GM18951 (cell line): ENCODE measurements at regions not wholly inside any gene's neighbourhood (a gene's known extent, or its start where the extent isn't known, plus 50 kb on each side); places are given as distances from the start of the nearest gene placed in this dataset.
"Not testable (repeated sequence)": the region's sequence is repeated elsewhere in the genome, so short reads cannot be mapped to it uniquely, and the experiment has no call there.

Experiments used
- POLR2A ChIP-seq: IDR thresholded peaks from 4 replicates; pipeline ENCODE4 v1.6.1; 2011; ENCODE audit warnings: mild to moderate bottlenecking; ENCODE audit not compliant: insufficient read length, insufficient read depth; ENCODE audit errors: extremely low read depth
- in situ Hi-C: fragments of 300-500 bp; cut with MboI; formaldehyde crosslinking; loops from one replicate; pipeline ENCODE4 v1.12.0; 2022; ENCODE audit warnings: low sequenced_read_pairs, mixed read lengths, inconsistent platforms; ENCODE audit not compliant: unreplicated experiment

DNA sequence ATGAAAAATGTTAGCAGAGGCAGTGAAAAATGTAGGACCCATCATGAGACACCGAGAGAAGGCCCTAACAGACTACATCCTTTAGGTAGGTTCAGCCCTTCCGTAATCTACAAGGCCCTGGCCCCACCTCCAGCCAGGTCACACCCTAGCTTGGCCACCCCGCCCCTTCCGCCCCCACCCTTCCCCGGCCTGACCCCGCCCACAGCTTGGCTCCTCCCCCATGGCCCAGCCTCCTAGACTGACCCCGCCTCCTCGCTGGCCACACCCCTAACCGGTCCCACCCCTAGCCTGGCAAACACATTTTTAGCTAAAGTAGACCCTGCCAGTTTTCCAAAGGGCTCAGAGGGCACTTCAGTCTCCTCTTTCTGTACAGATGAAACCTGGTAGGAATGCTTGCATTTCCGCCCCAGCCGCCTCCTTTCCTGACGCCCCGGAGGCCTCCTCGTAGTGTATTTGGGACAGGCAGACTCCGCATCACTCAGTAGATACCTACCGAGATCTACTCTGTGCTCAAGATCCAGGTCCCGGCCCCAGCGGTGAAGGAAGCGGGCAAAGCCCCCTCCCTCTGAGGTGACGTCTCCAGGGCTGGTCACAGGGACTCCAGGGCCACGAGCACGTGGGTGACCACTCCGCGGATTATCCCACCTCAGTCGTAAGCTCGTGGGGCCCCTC, 443.5 kb downstream of the PREX1 start:
- TF ChIP-seq POLR2A = no peak
- in situ Hi-C loops = no loop called here

DNA sequence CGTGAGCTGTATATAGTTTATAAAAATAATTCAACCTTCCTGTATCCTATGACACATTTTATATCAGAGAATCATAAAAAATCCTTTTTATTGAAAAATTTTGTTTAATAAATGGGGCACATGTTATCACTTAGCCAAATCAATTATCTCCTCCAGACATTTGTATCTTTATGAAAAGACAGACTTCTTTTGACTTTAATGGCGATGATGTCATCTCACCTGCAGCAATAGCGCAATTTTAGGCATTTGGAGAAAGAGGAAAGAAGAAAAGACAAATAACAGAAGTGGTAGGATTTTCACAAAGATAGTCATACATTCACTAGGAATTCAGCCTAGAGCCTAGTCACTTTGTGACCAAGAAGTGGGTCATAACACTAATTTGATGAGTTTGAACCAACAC, 444.5 kb downstream of the PREX1 start:
- in situ Hi-C loops = no loop called here
- TF ChIP-seq POLR2A = no peak

DNA sequence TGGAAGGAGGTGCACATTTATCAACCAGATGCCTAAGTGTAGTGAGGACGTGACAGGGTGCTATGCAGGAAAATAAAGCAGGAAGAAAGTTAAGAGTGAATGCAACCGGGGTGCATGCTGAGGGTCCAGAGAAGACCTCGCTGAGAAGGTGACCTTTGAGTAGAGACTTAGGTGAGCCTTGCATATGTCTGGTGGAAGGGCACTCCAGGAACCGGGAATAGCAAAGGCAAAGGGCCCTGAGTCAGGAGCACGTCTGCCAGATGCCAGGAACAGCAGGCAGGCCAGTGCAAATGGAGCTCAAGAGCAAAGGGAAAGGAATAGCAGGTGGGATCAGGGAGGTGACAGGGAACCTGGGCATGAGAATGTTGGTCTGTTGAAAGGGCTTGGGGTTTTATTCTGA, 445.5 kb downstream of the PREX1 start:
- no peak for TF ChIP-seq POLR2A
- in situ Hi-C loops = no loop called here

DNA sequence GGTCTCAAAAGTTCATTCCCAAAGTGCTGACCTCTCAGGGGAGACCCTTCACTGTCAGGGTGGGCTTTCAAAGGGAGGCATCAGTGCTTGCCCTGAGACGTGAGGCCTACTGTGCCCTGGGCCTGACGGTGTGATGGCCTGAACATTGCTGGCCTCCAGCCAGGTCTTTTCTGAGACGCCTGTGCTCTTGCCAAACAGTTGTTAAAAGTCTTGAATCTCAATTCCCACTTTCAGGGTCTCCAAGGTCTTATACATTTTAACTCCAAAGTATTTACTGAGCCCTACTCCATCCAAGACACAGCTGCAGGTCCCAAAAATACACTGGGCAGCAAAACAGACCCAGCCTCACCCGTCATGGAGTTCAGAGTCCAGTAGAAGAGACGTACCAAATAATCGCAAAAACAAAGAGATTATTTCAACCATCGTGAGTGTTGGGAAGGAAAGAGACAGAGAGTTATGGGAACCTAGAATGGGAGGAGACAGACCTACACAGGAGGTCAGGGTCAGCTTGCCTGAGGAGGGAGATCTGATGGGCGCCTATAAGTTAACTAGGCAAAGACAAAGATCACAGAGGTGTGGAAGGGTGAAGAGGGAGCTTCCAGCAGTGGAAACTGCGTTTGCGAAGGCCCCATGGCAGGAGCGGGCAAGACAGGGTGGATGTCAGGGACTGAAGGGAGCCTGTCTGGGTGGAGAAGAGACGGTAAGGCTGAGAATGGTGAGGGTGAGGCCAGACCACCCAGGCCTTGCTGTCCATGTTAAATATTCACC, 446.3 kb downstream of the PREX1 start:
- in situ Hi-C loops = no loop called here
- no peak for TF ChIP-seq POLR2A

DNA sequence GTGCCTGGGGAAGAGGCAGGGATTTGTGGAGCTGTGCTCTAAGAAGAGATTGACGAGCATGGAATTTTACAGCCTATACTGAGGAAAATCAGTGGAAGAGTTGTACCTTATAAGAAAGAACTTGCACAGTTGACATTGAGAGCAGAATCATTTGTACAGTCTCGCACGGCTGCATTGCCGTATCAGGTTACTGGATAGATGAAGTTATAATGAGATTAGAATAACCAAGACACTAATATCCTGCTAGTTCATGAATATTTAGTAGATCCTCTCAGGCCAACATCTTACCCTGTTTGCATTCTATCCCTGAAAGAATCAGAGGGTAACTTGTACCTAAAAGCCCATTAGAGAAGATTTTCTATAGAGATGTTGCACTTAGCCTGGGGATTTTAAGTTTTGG, 447.1 kb downstream of the PREX1 start:
- no peak for TF ChIP-seq POLR2A
- in situ Hi-C loops = no loop called here

DNA sequence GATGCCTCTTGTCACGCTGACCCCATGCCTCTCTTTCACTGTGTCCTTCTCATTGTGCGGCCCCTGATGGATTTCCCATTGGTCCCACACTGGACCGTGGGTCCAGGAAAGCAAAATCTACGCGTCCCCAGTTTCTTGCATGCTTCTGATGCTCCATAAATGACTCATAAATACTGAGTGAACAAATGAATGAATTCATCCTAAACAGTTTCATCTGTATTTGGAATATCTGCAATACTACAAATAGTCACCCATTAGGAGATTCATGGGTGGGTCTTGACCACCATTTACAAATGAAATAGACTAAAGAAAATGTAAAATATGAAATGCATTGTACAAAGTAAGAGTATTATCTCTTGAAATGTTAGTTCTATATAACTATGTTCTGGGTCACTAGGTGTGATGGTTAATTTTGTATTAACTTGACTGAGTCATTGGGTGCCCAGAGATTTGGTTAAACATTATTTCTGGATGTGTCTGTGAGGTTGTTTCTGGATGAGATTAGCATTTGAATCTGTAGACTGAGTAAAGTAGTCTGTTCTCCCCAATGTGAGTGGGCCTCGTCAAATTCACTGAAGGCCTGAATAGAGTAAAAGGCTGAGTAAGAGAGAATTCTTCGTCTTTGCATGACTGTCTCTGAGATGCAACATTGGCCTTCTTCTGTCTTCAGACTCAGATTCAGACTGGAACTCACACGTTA, 448.7 kb downstream of the PREX1 start:
- in situ Hi-C loops = no loop called here
- TF ChIP-seq POLR2A = no peak

DNA sequence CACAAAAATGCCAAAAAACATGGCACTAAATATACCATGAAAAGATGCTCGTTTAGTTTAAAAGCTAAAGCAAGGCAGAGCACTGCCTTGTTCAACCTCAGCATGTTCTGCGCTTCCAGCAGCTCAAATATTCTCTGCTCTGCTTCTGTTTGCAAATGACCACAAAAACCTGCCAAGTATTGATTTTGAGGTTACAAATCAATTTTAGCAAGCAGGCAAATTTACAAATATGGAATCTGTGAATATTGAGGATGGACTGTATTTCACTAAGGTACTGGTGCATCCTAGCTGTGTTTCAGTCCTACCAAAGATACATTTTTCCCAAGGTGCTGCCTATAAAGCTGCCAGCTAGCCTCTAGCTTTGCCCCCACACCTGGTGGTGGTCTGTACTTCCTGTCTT, 449.9 kb downstream of the PREX1 start:
- no peak for TF ChIP-seq POLR2A
- in situ Hi-C loops = no loop called here

DNA sequence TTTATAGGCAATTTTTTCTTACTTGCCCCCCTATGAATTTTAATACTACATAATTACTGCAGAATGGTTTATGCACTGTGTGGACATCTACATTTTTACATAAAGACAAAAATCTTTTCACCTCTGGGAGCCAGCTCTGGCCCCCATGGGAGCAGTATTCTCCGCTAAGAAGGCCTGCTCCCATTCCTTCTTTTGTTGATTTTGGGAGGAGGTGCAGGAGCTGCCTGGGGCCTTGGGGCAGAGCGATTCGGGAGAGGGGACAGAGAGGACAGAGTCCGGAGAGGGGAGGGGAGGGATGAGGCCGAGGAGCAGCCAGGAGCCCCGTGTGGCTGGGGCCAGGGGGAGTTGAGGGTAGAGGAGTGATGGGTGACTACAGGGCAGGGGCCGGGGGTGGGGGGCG, 452.0 kb downstream of the PREX1 start:
- no peak for TF ChIP-seq POLR2A
- in situ Hi-C loops = no loop called here

DNA sequence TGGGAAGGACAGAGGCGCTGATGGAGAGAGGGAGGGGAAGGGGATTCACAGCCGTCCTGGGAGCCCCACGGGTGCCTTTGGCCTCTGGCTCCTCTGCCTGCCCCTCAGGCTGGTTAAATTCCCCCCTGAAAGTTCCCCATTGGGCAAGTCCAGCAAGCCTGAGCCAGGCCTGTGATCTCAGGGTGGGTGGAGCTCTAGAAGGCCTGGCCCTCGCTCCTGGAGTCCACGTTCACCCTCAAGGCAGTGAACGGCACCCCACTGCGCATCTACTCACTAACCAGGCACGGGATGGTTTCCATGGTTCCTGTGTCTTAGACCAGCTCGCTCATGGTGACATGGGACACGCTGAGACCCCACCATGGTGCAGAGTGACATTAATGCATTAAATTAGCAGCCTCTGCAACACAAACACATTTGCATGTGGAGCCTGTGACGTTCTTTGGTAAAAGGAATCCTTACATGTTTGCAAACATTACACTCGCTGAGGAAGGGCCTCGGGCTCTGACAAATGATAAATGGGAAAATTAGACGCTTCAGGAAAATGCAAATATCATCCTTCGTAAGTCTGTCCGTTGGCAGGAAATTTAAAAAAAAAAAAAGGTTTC, 452.7 kb downstream of the PREX1 start:
- TF ChIP-seq POLR2A = no peak
- in situ Hi-C loops = no loop called here

DNA sequence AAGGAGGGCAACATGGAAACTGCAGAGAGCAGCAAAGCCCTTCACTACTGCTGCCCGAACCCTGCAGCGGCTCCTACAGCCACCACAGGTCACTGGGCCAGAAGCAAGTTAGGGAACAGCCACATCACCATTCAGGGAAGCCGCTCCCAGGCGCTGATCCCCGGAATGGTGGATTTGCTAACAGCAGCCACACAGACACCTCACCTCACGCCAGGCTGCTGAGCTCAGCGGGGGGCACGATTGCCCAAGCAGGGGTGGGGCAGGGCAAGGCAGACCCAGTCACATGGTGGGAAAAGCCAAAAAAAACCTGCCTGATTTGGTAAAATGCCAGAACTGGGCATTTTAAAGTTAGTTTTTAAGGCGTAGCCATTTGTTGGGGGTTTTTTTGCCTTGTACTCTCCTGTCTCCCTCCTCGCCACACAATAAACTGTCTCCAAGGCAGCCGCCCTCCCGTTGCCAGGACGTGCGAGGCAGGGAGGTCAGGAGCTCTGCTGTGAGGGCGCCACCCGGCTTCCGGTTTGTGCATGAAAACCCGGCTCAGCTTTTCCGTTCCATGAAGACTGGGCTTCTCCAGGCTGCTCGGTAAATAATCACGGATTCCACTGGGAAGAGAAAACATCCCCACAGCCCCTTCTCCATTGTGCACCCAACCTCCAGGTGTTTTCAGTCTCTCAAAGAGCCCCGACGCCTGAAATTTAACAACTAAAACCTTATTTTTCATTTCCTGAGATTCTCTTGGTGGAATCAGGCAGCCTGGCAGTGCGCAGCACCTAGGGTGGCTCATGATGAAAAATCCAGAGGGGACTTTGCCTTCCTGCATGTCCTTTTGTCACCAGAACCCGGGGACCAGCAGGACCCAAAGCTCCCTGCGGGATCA, 453.5 kb downstream of the PREX1 start:
- in situ Hi-C loops = not testable (repeated sequence)

DNA sequence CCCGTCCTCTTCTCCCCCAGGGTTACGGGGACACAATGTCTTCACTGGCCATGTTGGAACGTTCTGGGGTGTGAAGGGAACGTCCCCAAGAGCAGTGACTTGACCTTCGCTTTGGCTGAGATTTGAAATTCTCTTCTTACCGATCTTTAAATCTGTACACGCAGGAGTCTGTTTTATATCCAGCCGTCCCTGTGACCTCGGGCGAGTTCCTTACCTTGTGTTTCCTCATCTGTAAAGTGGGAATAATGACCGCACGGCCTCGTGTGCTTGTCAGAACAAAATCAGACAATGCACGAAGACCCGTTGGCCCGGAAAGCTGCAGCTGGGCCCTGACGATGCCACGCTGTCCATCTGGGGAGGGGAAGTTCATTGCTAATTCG, 454.3 kb downstream of the PREX1 start:
- TF ChIP-seq POLR2A = no peak
- in situ Hi-C loops = no loop called here

DNA sequence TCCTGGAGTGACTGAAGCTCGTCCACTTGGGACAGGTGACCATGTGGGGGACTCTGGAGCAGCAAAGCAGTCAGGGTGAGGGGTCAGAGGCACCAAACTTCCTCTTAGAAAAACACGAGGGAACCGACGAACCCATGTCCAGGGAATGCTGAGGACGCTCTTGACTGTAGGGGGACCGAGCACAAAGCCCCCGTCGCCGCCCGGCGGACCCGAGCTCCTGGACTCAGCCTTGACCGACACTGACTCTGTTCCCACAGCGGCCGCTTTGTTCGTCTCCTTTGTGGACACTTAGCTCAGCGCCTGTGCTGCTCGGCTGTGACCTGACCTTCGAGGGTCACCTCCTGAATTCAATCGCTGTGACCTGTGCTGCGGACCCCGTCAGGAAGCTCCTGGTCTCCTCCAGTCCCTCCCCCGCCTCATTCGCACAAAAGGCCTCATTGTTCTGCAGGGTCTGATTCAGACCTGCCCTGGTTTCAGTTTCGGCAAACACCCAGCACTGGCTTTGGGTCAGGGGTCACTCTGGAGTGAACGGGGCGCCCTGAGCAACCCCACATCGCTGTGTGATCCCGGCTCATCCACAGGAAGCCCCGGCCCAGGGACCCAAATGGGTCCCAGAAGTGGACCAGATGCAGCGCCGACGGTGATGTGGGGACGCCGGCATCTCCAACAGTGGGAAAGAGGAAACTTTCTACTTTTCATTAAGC, 454.8 kb downstream of the PREX1 start:
- in situ Hi-C loops = not testable (repeated sequence)

DNA sequence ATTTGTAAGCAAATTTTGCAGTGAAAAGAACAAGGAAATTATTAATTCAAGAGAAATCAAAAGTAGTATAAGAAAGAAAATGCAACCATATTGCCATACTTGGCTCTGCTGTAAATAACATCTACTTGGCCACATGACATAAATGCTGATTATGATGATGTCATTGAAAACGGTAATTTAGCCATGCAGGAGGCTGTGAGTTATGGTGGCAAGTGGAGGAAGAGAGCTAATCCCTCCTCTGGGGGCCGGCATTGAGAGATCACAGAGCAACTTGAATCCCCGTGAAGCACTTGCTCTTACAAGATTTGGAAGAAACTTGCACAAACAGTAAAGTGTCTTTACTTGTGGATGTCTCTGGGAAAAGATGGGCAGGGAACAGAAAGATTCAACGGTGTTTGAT, 456.6 kb downstream of the PREX1 start:
- in situ Hi-C loops = no loop called here
- TF ChIP-seq POLR2A = no peak

DNA sequence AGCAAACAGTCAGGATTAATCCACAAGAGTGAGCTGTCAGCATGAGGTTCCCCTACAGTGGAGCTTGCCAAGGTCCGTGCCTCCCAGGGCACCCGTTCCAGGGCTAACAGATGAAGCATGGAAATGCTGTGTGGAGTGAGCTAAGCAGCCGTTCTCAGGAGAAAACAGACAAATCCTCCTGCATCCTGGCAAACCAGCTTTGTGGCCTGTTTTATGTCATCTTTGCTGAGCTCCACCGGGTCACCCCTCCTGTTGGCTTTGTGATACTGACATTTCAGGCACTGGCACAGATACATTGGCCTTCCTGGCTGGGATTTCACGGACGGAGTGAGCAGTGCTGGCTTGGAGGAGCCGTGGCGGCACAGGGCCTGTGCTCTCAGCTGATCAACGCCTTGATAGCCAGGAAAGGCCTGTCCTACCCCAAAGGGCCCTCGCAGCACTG, 459.2 kb downstream of the PREX1 start:
- in situ Hi-C loops = not testable (repeated sequence)

DNA sequence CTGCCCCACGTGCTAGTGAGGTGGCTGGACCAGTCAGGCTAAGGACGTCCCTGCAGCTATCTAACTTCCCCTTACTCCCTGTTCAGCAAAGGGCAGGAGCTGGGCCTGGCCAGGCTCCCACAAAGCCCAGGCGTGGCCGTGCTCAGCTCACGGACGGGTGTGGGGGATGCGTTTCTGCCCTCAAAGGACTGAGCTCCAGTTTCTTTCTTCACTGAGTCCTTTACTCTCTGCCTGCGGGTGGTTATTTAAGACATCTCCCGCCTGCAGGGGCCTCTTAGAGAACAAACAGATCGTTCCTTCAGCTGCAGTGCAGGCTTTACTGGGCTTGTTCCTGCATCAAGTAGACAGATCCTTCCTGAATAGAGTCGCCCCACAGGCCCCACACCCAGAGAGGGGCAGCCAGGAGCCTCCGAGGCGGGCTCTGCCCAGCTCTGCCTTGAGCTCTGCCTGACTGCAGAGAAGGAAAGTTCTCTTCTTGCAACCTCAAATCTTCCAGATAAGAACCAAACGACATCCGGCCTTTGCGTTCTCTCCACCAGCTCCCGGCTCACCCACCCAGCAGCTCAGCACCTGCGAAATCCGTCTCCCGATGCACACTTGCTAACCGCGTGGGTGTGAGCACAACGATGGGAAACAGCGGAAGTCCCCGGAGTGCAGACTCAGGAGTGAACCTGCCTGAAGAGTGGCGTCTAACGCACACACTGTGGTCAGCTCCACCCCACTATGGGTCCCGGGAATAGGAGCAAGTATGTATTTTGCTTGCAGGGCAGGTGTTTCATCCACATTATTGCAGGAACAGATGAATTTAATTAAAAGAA, 460.0 kb downstream of the PREX1 start:
- in situ Hi-C loops = not testable (repeated sequence)
